GM23338 (cell line): ENCODE measurements at regions not wholly inside any gene's neighbourhood (a gene's known extent, or its start where the extent isn't known, plus 50 kb on each side); places are given as distances from the start of the nearest gene placed in this dataset.

Experiments used
- ATAC-seq: fragments of 200-7000 bp; cut with Tn5 transposase; 3 replicates; pipeline ENCODE4 v1.9.1; 2020
- DNase-seq: peaks from one replicate; pipeline ENCODE4 v3.0.0-alpha.2; 2015; ENCODE audit warnings: low spot score
- H2AFZ ChIP-seq: fragments of 200-600 bp; sonication (generic); 2 replicates; pipeline ENCODE4 v1.8.0; 2016; ENCODE audit warnings: antibody characterized with exemption, mild to moderate bottlenecking, moderate library complexity
- H3F3A ChIP-seq: fragments of 200-600 bp; sonication (generic); replicated peaks from 2 replicates; pipeline ENCODE4 v1.8.0; 2017; ENCODE audit warnings: antibody characterized with exemption, mixed run types, low read depth
- H3K27ac ChIP-seq: fragments of 200-600 bp; sonication (generic); 2 replicates; pipeline ENCODE4 v1.6.1; 2016; ENCODE audit warnings: low read depth
- H3K27me3 ChIP-seq: fragments of 200-600 bp; sonication (generic); 2 replicates; pipeline ENCODE4 v1.8.0; 2016; ENCODE audit warnings: mild to moderate bottlenecking, mixed run types, moderate library complexity; ENCODE audit not compliant: insufficient read depth
- H3K36me3 ChIP-seq: fragments of 200-600 bp; sonication (generic); 2 replicates; pipeline ENCODE4 v1.8.0; 2016; ENCODE audit warnings: mild to moderate bottlenecking; ENCODE audit not compliant: insufficient read depth
- H3K4me1 ChIP-seq: fragments of 200-600 bp; sonication (generic); 2 replicates; pipeline ENCODE4 v1.8.0; 2016; ENCODE audit warnings: mild to moderate bottlenecking, moderate library complexity; ENCODE audit not compliant: insufficient read depth
- H3K4me2 ChIP-seq: fragments of 200-600 bp; sonication (generic); 2 replicates; pipeline ENCODE4 v1.7.1; 2017; ENCODE audit warnings: mixed run types
- H3K4me3 ChIP-seq: fragments of 200-600 bp; sonication (generic); 2 replicates; pipeline ENCODE4 v1.6.1; 2016; ENCODE audit warnings: mixed run types
- H3K79me2 ChIP-seq: fragments of 200-600 bp; sonication (generic); replicated peaks from 2 replicates; pipeline ENCODE4 v1.8.0; 2017; ENCODE audit warnings: mild to moderate bottlenecking; ENCODE audit not compliant: insufficient read depth
- H3K9me2 ChIP-seq: fragments of 200-600 bp; sonication (generic); 2 replicates; pipeline ENCODE4 v1.8.0; 2017; ENCODE audit not compliant: insufficient read depth
- H4K20me1 ChIP-seq: fragments of 200-600 bp; sonication (generic); replicated peaks from 2 replicates; pipeline ENCODE4 v1.8.0; 2017; ENCODE audit warnings: mild to moderate bottlenecking; ENCODE audit not compliant: insufficient read depth
- H3K27ac Mint-ChIP-seq: 2 replicates; pipeline ENCODE4 v1.8.0; 2020; ENCODE audit warnings: inconsistent platforms, mild to moderate bottlenecking, moderate library complexity, mixed read lengths
- H3K27me3 Mint-ChIP-seq: 3 replicates; pipeline ENCODE4 v1.8.0; 2022; ENCODE audit warnings: low read depth, mild to moderate bottlenecking, moderate library complexity, mixed read lengths, inconsistent platforms; ENCODE audit not compliant: insufficient read depth, poor library complexity
- H3K36me3 Mint-ChIP-seq: 3 replicates; pipeline ENCODE4 v1.8.0; 2021; ENCODE audit warnings: low read depth, mild to moderate bottlenecking, inconsistent platforms, moderate library complexity, mixed read lengths
- H3K4me1 Mint-ChIP-seq: 3 replicates; pipeline ENCODE4 v1.8.0; 2020; ENCODE audit warnings: mild to moderate bottlenecking, inconsistent platforms, mixed read lengths
- H3K4me3 Mint-ChIP-seq: 3 replicates; pipeline ENCODE4 v1.8.0; 2021; ENCODE audit warnings: moderate library complexity, mild to moderate bottlenecking, inconsistent platforms, mixed read lengths
- H3K9me3 Mint-ChIP-seq: 3 replicates; pipeline ENCODE4 v1.8.0; 2020; ENCODE audit warnings: moderate library complexity, mild to moderate bottlenecking, inconsistent platforms, mixed read lengths
- CREB1 ChIP-seq: fragments of 250-450 bp; sonication (Bioruptor Pico); IDR thresholded peaks from 2 replicates; pipeline ENCODE4 v1.5.0; 2020; ENCODE audit warnings: low read depth, mild to moderate bottlenecking, moderate library complexity
- EZH2 ChIP-seq: fragments of 200-600 bp; sonication (generic); IDR thresholded peaks from one replicate; pipeline ENCODE4 v1.8.0; 2017; ENCODE audit warnings: antibody characterized with exemption, mild to moderate bottlenecking, low read depth; ENCODE audit not compliant: unreplicated experiment
- EZH2phosphoT487 ChIP-seq: fragments of 200-600 bp; sonication (generic); IDR thresholded peaks from one replicate; pipeline ENCODE4 v1.8.1; 2018; ENCODE audit warnings: antibody characterized with exemption; ENCODE audit not compliant: unreplicated experiment
- JUNB ChIP-seq: IDR thresholded peaks from one replicate; pipeline ENCODE4 v1.6.1; 2016; ENCODE audit warnings: antibody characterized with exemption; ENCODE audit not compliant: unreplicated experiment
- NANOG ChIP-seq: IDR thresholded peaks from 2 replicates; pipeline ENCODE4 v1.6.1; 2016; ENCODE audit warnings: antibody characterized with exemption, borderline replicate concordance
- POLR2AphosphoS5 ChIP-seq: IDR thresholded peaks from 2 replicates; pipeline ENCODE4 v1.6.1; 2016; ENCODE audit warnings: antibody characterized with exemption, low read depth
- STAT1 ChIP-seq: IDR thresholded peaks from one replicate; pipeline ENCODE4 v1.6.1; 2016; ENCODE audit warnings: antibody characterized with exemption; ENCODE audit not compliant: unreplicated experiment
- ZNF114 ChIP-seq: fragments of 250-450 bp; sonication (Bioruptor Pico); IDR thresholded peaks from 2 replicates; pipeline ENCODE4 v1.5.0; 2020; ENCODE audit warnings: mild to moderate bottlenecking, moderate library complexity
- ZNF331 ChIP-seq: fragments of 250-450 bp; sonication (Bioruptor Pico); IDR thresholded peaks from 2 replicates; pipeline ENCODE4 v1.5.0; 2020; ENCODE audit warnings: low read depth, mild to moderate bottlenecking, moderate library complexity
- TF ChIP-seq, protein P1 (sequence below): fragments of 250-450 bp; sonication (Bioruptor Pico); IDR thresholded peaks from 2 replicates; pipeline ENCODE4 v1.5.0; 2020; ENCODE audit warnings: mild to moderate bottlenecking, moderate library complexity
- TF ChIP-seq, protein P2 (sequence below), 2 experiments: fragments of 200-600 bp in 1 of 2; sonication (generic) in 1 of 2; conservative IDR thresholded peaks; 2 replicates each; pipeline versions ENCODE4 v1.5.1 to v1.6.1; 2016 to 2017; ENCODE audit warnings: antibody characterized with exemption in 2 of 2, low read depth in 2 of 2, mild to moderate bottlenecking in 2 of 2, moderate library complexity in 1 of 2
- TF ChIP-seq, protein P3 (sequence below): IDR thresholded peaks from 2 replicates; pipeline ENCODE4 v1.6.1; 2016; ENCODE audit warnings: antibody characterized with exemption
- TF ChIP-seq, protein P4 (sequence below): IDR thresholded peaks from one replicate; pipeline ENCODE4 v1.6.1; 2018; ENCODE audit warnings: antibody characterized with exemption; ENCODE audit not compliant: unreplicated experiment

DNA sequence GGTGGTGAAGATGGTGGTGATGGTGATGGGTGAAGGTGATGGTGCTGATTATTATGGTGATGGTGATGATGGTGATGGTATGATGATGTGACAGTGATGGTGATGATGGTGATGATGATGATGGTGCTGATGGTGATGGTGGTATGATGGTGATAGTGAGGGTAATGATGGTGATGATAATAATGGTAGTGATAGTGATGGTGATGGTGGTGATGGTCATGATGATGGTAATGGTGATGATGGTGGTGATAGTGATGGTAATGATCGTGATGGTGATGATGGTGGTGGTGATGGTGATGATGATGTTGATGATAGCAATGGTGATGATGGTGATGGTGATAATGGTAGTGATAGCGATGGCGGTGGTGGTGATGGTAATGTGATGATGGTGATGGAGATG is 197.9 kb upstream of the ALG10B start (continued):
- TF ChIP-seq, protein P1, sequence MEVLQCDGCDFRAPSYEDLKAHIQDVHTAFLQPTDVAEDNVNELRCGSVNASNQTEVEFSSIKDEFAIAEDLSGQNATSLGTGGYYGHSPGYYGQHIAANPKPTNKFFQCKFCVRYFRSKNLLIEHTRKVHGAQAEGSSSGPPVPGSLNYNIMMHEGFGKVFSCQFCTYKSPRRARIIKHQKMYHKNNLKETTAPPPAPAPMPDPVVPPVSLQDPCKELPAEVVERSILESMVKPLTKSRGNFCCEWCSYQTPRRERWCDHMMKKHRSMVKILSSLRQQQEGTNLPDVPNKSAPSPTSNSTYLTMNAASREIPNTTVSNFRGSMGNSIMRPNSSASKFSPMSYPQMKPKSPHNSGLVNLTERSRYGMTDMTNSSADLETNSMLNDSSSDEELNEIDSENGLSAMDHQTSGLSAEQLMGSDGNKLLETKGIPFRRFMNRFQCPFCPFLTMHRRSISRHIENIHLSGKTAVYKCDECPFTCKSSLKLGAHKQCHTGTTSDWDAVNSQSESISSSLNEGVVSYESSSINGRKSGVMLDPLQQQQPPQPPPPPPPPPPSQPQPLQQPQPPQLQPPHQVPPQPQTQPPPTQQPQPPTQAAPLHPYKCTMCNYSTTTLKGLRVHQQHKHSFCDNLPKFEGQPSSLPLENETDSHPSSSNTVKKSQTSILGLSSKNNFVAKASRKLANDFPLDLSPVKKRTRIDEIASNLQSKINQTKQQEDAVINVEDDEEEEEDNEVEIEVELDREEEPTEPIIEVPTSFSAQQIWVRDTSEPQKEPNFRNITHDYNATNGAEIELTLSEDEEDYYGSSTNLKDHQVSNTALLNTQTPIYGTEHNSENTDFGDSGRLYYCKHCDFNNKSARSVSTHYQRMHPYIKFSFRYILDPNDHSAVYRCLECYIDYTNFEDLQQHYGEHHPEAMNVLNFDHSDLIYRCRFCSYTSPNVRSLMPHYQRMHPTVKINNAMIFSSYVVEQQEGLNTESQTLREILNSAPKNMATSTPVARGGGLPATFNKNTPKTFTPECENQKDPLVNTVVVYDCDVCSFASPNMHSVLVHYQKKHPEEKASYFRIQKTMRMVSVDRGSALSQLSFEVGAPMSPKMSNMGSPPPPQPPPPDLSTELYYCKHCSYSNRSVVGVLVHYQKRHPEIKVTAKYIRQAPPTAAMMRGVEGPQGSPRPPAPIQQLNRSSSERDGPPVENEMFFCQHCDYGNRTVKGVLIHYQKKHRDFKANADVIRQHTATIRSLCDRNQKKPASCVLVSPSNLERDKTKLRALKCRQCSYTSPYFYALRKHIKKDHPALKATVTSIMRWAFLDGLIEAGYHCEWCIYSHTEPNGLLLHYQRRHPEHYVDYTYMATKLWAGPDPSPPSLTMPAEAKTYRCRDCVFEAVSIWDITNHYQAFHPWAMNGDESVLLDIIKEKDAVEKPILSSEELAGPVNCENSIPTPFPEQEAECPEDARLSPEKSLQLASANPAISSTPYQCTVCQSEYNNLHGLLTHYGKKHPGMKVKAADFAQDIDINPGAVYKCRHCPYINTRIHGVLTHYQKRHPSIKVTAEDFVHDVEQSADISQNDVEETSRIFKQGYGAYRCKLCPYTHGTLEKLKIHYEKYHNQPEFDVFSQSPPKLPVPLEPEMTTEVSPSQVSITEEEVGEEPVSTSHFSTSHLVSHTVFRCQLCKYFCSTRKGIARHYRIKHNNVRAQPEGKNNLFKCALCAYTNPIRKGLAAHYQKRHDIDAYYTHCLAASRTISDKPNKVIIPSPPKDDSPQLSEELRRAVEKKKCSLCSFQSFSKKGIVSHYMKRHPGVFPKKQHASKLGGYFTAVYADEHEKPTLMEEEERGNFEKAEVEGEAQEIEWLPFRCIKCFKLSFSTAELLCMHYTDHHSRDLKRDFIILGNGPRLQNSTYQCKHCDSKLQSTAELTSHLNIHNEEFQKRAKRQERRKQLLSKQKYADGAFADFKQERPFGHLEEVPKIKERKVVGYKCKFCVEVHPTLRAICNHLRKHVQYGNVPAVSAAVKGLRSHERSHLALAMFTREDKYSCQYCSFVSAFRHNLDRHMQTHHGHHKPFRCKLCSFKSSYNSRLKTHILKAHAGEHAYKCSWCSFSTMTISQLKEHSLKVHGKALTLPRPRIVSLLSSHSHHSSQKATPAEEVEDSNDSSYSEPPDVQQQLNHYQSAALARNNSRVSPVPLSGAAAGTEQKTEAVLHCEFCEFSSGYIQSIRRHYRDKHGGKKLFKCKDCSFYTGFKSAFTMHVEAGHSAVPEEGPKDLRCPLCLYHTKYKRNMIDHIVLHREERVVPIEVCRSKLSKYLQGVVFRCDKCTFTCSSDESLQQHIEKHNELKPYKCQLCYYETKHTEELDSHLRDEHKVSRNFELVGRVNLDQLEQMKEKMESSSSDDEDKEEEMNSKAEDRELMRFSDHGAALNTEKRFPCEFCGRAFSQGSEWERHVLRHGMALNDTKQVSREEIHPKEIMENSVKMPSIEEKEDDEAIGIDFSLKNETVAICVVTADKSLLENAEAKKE (CRISPR knock-in tag), result no peak
- no peak for TF ChIP-seq STAT1
- TF ChIP-seq JUNB, result no peak

DNA sequence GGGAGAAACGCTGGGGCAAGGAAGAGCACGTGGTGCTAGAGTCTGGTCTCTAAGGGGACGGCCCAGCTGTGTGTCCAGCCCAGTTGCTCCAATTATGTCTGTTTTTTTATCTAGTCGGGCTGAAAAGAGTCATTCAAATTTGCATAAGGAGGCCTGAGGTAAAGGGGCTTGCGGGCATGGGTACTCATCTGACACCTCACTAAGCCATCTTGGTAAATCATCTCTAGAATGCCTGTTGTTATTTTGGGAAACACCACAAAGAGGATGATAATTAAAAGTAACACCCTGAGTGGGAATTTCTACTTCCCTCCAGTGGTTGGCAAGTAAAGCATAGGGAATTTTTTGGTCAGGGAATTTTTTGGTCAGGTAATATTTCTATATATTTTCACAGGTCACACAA is 196.1 kb upstream of the ALG10B start:
- Histone ChIP-seq H3K79me2 (no peaks in the 10 kb centered on the region), H3K27ac (no peak overlapping the region), H4K20me1 (no peaks in the 10 kb centered on the region), H3K9me2 (no peaks in the 10 kb centered on the region), H3K4me2 (no peak overlapping the region), H3K27me3 (no peaks in the 10 kb centered on the region), H3K4me1 (no peaks in the 10 kb centered on the region), H2AFZ (no peak overlapping the region), H3K36me3 (no peaks in the 10 kb centered on the region; the same call in 1 of the 2 replicates), H3F3A (no peaks in the 10 kb centered on the region), H3K4me3 (no peak overlapping the region)
- peaks cover 5% of the 10 kb centered on the region for H3K27me3 Mint-ChIP-seq
- no peak for DNase-seq
- H3K4me3 Mint-ChIP-seq, result no peak overlapping the region
- peaks cover 51% of the 10 kb centered on the region for H3K36me3 Mint-ChIP-seq
- no peaks in the 10 kb centered on the region for H3K4me1 Mint-ChIP-seq
- no peak overlapping the region for H3K27ac Mint-ChIP-seq
- H3K9me3 Mint-ChIP-seq, result peaks cover 96% of the 10 kb centered on the region
- ATAC-seq, result no peak
- no peak for TF ChIP-seq NANOG
- TF ChIP-seq, protein P2, sequence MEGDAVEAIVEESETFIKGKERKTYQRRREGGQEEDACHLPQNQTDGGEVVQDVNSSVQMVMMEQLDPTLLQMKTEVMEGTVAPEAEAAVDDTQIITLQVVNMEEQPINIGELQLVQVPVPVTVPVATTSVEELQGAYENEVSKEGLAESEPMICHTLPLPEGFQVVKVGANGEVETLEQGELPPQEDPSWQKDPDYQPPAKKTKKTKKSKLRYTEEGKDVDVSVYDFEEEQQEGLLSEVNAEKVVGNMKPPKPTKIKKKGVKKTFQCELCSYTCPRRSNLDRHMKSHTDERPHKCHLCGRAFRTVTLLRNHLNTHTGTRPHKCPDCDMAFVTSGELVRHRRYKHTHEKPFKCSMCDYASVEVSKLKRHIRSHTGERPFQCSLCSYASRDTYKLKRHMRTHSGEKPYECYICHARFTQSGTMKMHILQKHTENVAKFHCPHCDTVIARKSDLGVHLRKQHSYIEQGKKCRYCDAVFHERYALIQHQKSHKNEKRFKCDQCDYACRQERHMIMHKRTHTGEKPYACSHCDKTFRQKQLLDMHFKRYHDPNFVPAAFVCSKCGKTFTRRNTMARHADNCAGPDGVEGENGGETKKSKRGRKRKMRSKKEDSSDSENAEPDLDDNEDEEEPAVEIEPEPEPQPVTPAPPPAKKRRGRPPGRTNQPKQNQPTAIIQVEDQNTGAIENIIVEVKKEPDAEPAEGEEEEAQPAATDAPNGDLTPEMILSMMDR (conservative IDR thresholded peaks at IDR 0.05; ENCODE audit: low read depth in 2 of 2), result no peak
- TF ChIP-seq EZH2phosphoT487, result no peak
- no peak for TF ChIP-seq JUNB
- TF ChIP-seq, protein P3, sequence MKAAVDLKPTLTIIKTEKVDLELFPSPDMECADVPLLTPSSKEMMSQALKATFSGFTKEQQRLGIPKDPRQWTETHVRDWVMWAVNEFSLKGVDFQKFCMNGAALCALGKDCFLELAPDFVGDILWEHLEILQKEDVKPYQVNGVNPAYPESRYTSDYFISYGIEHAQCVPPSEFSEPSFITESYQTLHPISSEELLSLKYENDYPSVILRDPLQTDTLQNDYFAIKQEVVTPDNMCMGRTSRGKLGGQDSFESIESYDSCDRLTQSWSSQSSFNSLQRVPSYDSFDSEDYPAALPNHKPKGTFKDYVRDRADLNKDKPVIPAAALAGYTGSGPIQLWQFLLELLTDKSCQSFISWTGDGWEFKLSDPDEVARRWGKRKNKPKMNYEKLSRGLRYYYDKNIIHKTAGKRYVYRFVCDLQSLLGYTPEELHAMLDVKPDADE, result no peak
- TF ChIP-seq, protein P4, sequence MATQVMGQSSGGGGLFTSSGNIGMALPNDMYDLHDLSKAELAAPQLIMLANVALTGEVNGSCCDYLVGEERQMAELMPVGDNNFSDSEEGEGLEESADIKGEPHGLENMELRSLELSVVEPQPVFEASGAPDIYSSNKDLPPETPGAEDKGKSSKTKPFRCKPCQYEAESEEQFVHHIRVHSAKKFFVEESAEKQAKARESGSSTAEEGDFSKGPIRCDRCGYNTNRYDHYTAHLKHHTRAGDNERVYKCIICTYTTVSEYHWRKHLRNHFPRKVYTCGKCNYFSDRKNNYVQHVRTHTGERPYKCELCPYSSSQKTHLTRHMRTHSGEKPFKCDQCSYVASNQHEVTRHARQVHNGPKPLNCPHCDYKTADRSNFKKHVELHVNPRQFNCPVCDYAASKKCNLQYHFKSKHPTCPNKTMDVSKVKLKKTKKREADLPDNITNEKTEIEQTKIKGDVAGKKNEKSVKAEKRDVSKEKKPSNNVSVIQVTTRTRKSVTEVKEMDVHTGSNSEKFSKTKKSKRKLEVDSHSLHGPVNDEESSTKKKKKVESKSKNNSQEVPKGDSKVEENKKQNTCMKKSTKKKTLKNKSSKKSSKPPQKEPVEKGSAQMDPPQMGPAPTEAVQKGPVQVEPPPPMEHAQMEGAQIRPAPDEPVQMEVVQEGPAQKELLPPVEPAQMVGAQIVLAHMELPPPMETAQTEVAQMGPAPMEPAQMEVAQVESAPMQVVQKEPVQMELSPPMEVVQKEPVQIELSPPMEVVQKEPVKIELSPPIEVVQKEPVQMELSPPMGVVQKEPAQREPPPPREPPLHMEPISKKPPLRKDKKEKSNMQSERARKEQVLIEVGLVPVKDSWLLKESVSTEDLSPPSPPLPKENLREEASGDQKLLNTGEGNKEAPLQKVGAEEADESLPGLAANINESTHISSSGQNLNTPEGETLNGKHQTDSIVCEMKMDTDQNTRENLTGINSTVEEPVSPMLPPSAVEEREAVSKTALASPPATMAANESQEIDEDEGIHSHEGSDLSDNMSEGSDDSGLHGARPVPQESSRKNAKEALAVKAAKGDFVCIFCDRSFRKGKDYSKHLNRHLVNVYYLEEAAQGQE, result no peak
- TF ChIP-seq ZNF331 (CRISPR knock-in tag), result no peak
- TF ChIP-seq CREB1 (CRISPR knock-in tag), result no peak
- TF ChIP-seq POLR2AphosphoS5, result no peak
- TF ChIP-seq EZH2, result no peak
- TF ChIP-seq ZNF114 (CRISPR knock-in tag), result no peak
